GM19043 (cell line): ENCODE measurements at regions not wholly inside any gene's neighbourhood (a gene's known extent, or its start where the extent isn't known, plus 50 kb on each side); places are given as distances from the start of the nearest gene placed in this dataset.

Source experiments
- ATAC-seq: cut with Tn5 transposase; IDR thresholded peaks from one replicate; pipeline ENCODE4 v1.9.1; 2021; ENCODE audit warnings: low read depth; ENCODE audit not compliant: unreplicated experiment

- no peak for ATAC-seq
Measured at GRCh38 chr12:30874455-30875321, 51.9 kb upstream of the TSPAN11 start.

- no peak for ATAC-seq
Measured at GRCh38 chr12:30870491-30871265, 55.9 kb upstream of the TSPAN11 start.

- ATAC-seq: no peak
Measured at GRCh38 chr12:30867415-30867814, 59.1 kb upstream of the TSPAN11 start.

- ATAC-seq: no peak
Measured at GRCh38 chr12:30866256-30866655, 60.3 kb upstream of the TSPAN11 start.

GRCh38 chr12:30863839-30864238, 62.7 kb upstream of the TSPAN11 start:
- ATAC-seq: no peak

GRCh38 chr12:30862486-30862885, 64.1 kb upstream of the TSPAN11 start:
- no peak for ATAC-seq

GRCh38 chr12:30859226-30859625, 67.3 kb upstream of the TSPAN11 start:
- no peak for ATAC-seq

GRCh38 chr12:30858471-30858870, 68.1 kb upstream of the TSPAN11 start:
- ATAC-seq: no peak

- ATAC-seq: no peak
Measured at GRCh38 chr12:30853561-30854133, 72.9 kb upstream of the TSPAN11 start.

- ATAC-seq: no peak
Measured at GRCh38 chr12:30850684-30851083, 75.9 kb upstream of the TSPAN11 start.

- ATAC-seq: no peak
Measured at GRCh38 chr12:30847259-30847658, 79.3 kb upstream of the TSPAN11 start.

GRCh38 chr12:30846776-30847175, 79.8 kb upstream of the TSPAN11 start:
- no peak for ATAC-seq

- ATAC-seq: no peak
Measured at GRCh38 chr12:30845676-30846075, 80.9 kb upstream of the TSPAN11 start.

- no peak for ATAC-seq
Measured at GRCh38 chr12:30843211-30843610, 83.3 kb upstream of the TSPAN11 start.

- no peak for ATAC-seq
Measured at GRCh38 chr12:30840715-30841114, 85.8 kb upstream of the TSPAN11 start.

GRCh38 chr12:30839643-30840220, 85.0 kb upstream of the CAPRIN2 start:
- no peak for ATAC-seq

GRCh38 chr12:30837595-30837994, 82.8 kb upstream of the CAPRIN2 start:
- no peak for ATAC-seq

- no peak for ATAC-seq
Measured at GRCh38 chr12:30836656-30837445, 82.1 kb upstream of the CAPRIN2 start.

GRCh38 chr12:30835216-30835615, 80.5 kb upstream of the CAPRIN2 start:
- no peak for ATAC-seq

- no peak for ATAC-seq
Measured at GRCh38 chr12:30830751-30831150, 76.0 kb upstream of the CAPRIN2 start.
